ENCODE measurements at regions not wholly inside any gene's neighbourhood (a gene's known extent, or its start where the extent isn't known, plus 50 kb on each side); places are given as distances from the start of the nearest gene placed in this dataset.

DNA sequence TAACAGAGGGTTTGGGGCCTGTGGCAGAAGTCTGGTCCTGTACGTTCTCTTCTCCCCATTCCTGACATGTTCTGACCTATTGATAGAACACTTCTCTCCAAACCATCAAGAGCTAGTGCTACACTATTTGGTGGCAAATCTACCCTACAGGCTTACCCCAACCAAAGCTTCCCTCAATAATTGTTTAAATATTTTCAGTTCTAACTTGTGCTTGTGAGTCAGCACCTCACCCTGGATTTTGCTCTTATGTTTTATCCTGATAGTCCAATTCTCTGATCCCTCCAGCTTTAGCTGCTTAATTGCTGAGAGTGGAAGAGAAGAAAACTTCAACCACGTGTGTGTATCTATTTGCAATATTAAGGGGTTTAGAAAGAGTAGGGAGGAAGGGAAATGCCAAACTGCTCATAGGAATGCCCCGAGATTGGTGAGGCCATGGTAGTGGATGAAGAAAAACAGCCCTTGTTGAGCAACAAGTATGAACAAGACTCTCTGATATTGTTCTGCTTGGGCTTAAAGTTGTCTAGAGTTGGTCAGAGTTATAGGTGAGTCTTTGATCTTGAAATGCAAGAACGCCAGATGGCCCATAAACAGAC lies 67.8 kb upstream of the PARD3B start:
- ATAC-seq (no peak), DNase-seq (no peak)
- H3K27ac Mint-ChIP-seq, result no peak overlapping the region
- H3K27me3 Mint-ChIP-seq, result peaks cover 0 to 3% (median 0%) of the 10 kb centered on the region in 5 donors
- no peaks in the 10 kb centered on the region for H3K36me3 Mint-ChIP-seq
- no peaks in the 10 kb centered on the region for H3K4me1 Mint-ChIP-seq
- H3K4me3 Mint-ChIP-seq, result no peak overlapping the region
- H3K9me3 Mint-ChIP-seq, result no peaks in the 10 kb centered on the region
- POLR2A ChIA-PET, result interaction anchor here (0.7 kb wide), 1 partner anchor 97 kb away, joined by 3 read pairs; no protein-coding TSS in a partner anchor

- Mint-ChIP-seq H3K9me3 (no peaks in the 10 kb centered on the region), H3K4me1 (no peaks in the 10 kb centered on the region), H3K36me3 (no peaks in the 10 kb centered on the region), H3K27me3 (peaks cover 0 to 3% (median 0%) of the 10 kb centered on the region in 5 donors), H3K4me3 (no peak overlapping the region), H3K27ac (no peak overlapping the region)
- POLR2A ChIA-PET, result no interaction called here
- no peak for DNase-seq
- no peak for ATAC-seq
Observed at GRCh38 chr2:204479557-204479956, 65.7 kb upstream of the PARD3B start.

DNA sequence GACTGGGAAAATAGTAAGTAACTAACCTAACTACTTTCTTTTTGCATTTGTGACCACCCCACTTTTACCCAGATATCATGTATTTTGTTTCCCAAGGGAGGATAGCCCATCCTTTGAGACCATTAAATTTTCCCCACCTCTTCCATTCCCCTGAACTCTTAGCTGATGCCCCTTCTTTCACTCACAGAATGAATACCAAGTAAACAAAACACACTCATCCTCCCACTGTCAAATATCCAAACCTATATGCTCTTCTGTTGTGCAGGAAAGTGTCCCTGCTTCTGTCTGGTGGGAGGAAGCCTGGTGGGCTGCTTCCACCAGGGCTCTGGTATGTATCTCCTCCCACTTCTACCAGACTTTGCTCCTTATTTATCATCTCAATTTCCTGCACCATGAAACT lies 64.6 kb upstream of the PARD3B start:
- ATAC-seq (no peak), DNase-seq (no peak)
- POLR2A ChIA-PET, result no interaction called here
- Mint-ChIP-seq H3K27me3 (no peaks in the 10 kb centered on the region), H3K4me1 (no peaks in the 10 kb centered on the region), H3K4me3 (no peak overlapping the region), H3K27ac (no peak overlapping the region), H3K36me3 (no peaks in the 10 kb centered on the region), H3K9me3 (no peaks in the 10 kb centered on the region)

GRCh38 chr2:204483608-204484081 lies 61.6 kb upstream of the PARD3B start:
- Mint-ChIP-seq H3K27me3 (peaks cover 0 to 3% (median 0%) of the 10 kb centered on the region in 5 donors), H3K36me3 (no peaks in the 10 kb centered on the region), H3K27ac (no peak overlapping the region), H3K4me3 (no peak overlapping the region), H3K4me1 (no peaks in the 10 kb centered on the region), H3K9me3 (no peaks in the 10 kb centered on the region)
- POLR2A ChIA-PET, result no interaction called here
- ATAC-seq (no peak), DNase-seq (no peak)

DNA sequence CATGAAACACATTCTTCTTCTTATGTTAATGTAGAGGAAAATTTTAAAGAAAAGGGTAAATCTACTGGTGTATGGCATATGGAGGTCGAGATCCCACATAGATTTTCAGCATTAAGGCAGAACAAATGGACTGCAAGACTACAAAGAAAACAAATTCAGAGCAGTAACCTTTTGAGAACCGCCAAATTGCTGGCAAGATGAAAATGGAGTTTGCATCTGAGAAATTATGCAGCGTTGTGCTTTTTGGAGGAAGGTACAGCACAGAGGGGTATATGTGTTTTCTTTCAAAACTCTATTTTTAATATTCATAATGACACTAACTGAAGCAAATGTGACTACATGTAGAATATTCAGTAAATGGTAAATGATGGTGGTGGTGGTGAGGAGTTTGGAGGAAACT lies 59.0 kb upstream of the PARD3B start:
- Mint-ChIP-seq H3K27me3 (peaks cover 0 to 4% (median 3%) of the 10 kb centered on the region in 5 donors), H3K4me1 (no peaks in the 10 kb centered on the region), H3K4me3 (no peak overlapping the region), H3K36me3 (no peaks in the 10 kb centered on the region), H3K9me3 (no peaks in the 10 kb centered on the region), H3K27ac (no peak overlapping the region)
- DNase-seq (no peak), ATAC-seq (no peak)
- POLR2A ChIA-PET, result no interaction called here

GRCh38 chr2:204486805-204487204 lies 58.5 kb upstream of the PARD3B start:
- H3K36me3 Mint-ChIP-seq, result no peaks in the 10 kb centered on the region
- POLR2A ChIA-PET, result no interaction called here
- H3K4me1 Mint-ChIP-seq, result no peaks in the 10 kb centered on the region
- H3K27ac Mint-ChIP-seq, result no peak overlapping the region
- ATAC-seq (no peak), DNase-seq (no peak)
- no peaks in the 10 kb centered on the region for H3K9me3 Mint-ChIP-seq
- peaks cover 0 to 4% (median 3%) of the 10 kb centered on the region in 5 donors for H3K27me3 Mint-ChIP-seq
- no peak overlapping the region for H3K4me3 Mint-ChIP-seq

DNA sequence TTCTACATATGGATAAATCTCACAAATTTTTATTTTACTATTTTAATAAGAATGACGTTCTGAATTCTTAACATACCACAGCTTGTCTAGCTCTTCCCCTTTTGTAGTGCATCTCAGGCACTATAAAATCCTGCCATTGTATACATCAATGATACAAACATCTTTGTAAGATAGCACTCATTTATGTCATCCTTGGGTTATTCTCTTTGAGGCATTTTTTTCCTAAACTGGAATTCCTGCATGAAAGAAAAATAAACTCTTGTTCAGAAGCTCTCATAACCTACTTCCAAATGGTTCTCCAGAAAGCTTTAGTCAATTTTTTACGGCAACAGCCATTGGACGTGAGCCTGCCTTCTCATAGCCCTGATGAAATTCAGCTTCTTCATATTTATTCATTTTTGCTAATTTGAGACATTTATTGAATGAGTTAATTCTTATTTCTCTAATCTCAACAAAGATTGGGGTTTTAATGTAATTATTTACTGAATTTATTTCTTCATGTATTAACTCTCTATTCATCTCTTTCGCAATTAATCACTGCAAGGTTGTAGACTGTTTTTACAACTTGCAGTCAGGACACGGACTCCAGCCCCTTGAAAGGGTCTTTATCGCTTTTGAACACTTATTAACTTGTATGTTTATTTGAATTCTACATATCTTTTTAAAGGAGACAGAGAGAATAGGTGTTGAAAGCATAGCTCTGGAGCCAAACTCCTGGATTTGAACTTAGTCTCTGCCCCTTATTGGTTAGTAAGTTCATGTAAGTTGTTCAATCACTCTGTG lies 57.6 kb upstream of the PARD3B start:
- Mint-ChIP-seq H3K27me3 (peaks cover 0 to 4% (median 3%) of the 10 kb centered on the region in 5 donors), H3K9me3 (no peaks in the 10 kb centered on the region), H3K36me3 (no peaks in the 10 kb centered on the region), H3K4me1 (no peaks in the 10 kb centered on the region), H3K4me3 (no peak overlapping the region), H3K27ac (no peak overlapping the region)
- DNase-seq (no peak), ATAC-seq (no peak)
- POLR2A ChIA-PET, result no interaction called here

DNA sequence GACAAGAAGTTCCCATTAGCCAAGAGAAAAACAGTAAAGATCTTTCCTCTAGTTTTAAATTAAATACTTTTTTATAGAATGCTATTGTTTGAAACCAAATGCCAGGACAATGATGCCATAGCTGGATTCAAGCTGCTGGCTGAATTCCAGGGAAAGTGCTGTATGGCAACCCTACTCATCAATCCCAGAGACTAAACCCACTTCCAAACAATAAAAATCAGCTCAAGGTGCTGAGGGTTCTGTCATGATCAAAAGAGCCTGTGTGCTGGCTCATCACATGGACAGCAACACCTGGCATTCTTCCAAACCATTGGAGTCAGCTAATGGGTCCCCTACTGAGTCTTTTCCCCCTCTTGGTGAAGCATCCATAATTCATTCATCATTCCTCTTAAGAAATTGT lies 53.7 kb upstream of the PARD3B start:
- Mint-ChIP-seq H3K27me3 (peaks cover 2 to 4% (median 3%) of the 10 kb centered on the region in 5 donors), H3K4me3 (no peak overlapping the region), H3K4me1 (no peaks in the 10 kb centered on the region), H3K27ac (no peak overlapping the region), H3K36me3 (no peaks in the 10 kb centered on the region), H3K9me3 (no peaks in the 10 kb centered on the region)
- ATAC-seq, result no peak
- POLR2A ChIA-PET, result no interaction called here
- DNase-seq, result no peak

GRCh38 chr2:204492417-204492816 lies 52.9 kb upstream of the PARD3B start:
- POLR2A ChIA-PET, result no interaction called here
- ATAC-seq (no peak), DNase-seq (no peak)
- Mint-ChIP-seq H3K27me3 (peaks cover 1 to 10% (median 4%) of the 10 kb centered on the region in 5 donors), H3K27ac (no peak overlapping the region), H3K9me3 (no peaks in the 10 kb centered on the region), H3K4me1 (no peaks in the 10 kb centered on the region), H3K36me3 (no peaks in the 10 kb centered on the region), H3K4me3 (no peak overlapping the region)

- POLR2A ChIA-PET, result no interaction called here
- Mint-ChIP-seq H3K36me3 (no peaks in the 10 kb centered on the region), H3K27me3 (peaks cover 1 to 10% (median 4%) of the 10 kb centered on the region in 5 donors), H3K27ac (no peak overlapping the region), H3K4me1 (no peaks in the 10 kb centered on the region), H3K9me3 (no peaks in the 10 kb centered on the region), H3K4me3 (no peak overlapping the region)
- DNase-seq, result no peak
- no peak for ATAC-seq
Observed at GRCh38 chr2:204494681-204495080, 50.6 kb upstream of the PARD3B start.

GRCh38 chr2:204495381-204495780 lies 49.9 kb upstream of the PARD3B start:
- H3K9me3 Mint-ChIP-seq, result no peaks in the 10 kb centered on the region
- H3K27ac Mint-ChIP-seq, result no peak overlapping the region
- H3K36me3 Mint-ChIP-seq, result no peaks in the 10 kb centered on the region
- ATAC-seq (no peak), DNase-seq (no peak)
- POLR2A ChIA-PET, result no interaction called here
- H3K27me3 Mint-ChIP-seq, result peaks cover 0 to 10% (median 1%) of the 10 kb centered on the region in 5 donors
- no peaks in the 10 kb centered on the region for H3K4me1 Mint-ChIP-seq
- no peak overlapping the region for H3K4me3 Mint-ChIP-seq
